HG02840 (cell line): ENCODE measurements at regions not wholly inside any gene's neighbourhood (a gene's known extent, or its start where the extent isn't known, plus 50 kb on each side); places are given as distances from the start of the nearest gene placed in this dataset.
"Not testable (repeated sequence)": the region's sequence is repeated elsewhere in the genome, so short reads cannot be mapped to it uniquely, and the experiment has no call there.

ENCODE experiments used
- ATAC-seq: cut with Tn5 transposase; IDR thresholded peaks from one replicate; pipeline ENCODE4 v1.9.1; 2021; ENCODE audit warnings: mild to moderate bottlenecking, moderate library complexity, moderate number of reproducible peaks; ENCODE audit not compliant: unreplicated experiment, low FRiP score

- no peak for ATAC-seq
Measured at GRCh38 chr13:70222926-70223325, 114.7 kb upstream of the KLHL1 start.

GRCh38 chr13:70218618-70219017, 110.4 kb upstream of the KLHL1 start:
- no peak for ATAC-seq

- not testable (repeated sequence) for ATAC-seq
Measured at GRCh38 chr13:70208968-70209367, 100.7 kb upstream of the KLHL1 start.

- no peak for ATAC-seq
Measured at GRCh38 chr13:70206671-70207070, 98.4 kb upstream of the KLHL1 start.

DNA sequence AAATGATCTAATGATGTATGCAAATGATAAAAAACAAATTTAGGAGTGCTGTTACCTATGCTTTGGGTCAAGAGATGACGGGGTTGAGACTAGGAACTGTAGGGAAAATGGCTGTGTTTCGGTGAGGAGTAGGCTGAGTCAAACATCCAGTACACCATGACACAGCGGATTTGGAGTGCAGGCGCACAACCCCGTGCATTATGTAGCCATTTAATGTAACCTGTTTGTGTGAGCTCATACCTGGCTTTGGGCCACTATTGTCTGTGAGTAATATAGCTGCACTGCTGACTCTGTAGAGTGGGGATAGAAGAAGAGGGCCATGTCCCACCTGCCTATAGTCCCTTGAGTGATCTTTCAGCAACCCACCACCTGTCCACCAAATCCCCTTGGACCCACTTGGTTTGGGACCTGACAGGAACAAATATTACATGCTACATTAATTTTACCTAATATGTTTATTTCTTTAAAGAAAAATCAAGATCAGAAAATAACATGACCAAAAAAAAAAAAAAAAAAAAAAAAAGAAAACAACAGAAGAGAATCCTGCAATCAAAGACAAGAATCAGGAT, 95.5 kb upstream of the KLHL1 start:
- ATAC-seq = no peak

GRCh38 chr13:70191034-70191433, 82.8 kb upstream of the KLHL1 start:
- no peak for ATAC-seq

DNA sequence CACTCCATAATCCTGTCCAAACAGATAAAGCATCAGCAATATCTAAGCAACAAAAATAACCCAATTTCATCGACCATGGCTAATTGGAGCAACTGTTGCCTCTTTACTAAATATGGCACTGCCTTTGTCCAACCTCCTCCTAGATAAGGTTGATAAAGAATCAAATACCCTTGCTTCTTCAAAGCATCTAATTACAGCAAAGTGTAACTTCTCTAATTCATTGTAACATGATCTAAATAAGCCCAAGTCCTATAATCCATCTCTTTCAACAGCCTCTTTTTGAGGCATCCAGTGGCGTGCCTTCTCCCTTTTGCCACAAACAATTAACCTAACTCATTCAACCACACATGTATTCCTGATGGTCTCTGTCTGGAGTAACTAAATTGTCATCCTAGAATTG, 81.7 kb upstream of the KLHL1 start:
- ATAC-seq = no peak

DNA sequence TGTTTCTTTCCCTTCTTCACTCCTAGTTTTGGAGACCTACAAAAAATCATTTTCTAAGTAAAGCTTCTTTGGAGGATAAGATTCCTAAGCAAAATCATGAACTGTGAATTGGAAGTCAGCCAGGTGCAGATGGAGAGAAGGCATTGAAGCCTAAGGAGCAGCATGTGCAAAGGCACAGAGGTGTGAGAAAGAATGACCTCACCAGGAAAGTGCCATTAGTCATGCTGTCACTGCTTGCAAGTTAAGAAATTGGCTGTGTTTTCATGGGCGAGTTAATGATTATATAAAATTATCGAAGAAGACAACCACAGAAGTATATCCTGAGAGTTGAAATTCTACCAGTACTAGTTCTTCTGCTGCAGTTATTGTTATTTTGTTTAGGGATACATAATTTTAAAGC, 80.3 kb upstream of the KLHL1 start:
- ATAC-seq = no peak

- ATAC-seq = no peak
Measured at GRCh38 chr13:70183041-70183440, 74.8 kb upstream of the KLHL1 start.
